Heart left ventricle (tissue), 13 donors: ENCODE measurements at regions not wholly inside any gene's neighbourhood (a gene's known extent, or its start where the extent isn't known, plus 50 kb on each side); places are given as distances from the start of the nearest gene placed in this dataset.

Experiments
- POLR2A ChIP-seq, 2 donors: fragments of 450-650 bp; IDR thresholded peaks; one replicate each; pipeline ENCODE4 v1.6.1; 2017; ENCODE audit warnings: antibody characterized with exemption in 2 of 2, mild to moderate bottlenecking in 2 of 2, moderate library complexity in 2 of 2
- TF ChIP-seq, protein P1 (sequence below), 12 donors: fragments of 200-600 bp; sonication (generic) in 4 of 12; IDR thresholded peaks; one replicate each; pipeline versions ENCODE4 v1.5.0 to v1.8.0; 2018 to 2022; ENCODE audit warnings: antibody characterized with exemption in 12 of 12, mild to moderate bottlenecking in 5 of 12
- donor health status: ischemic (EF 13 %, LVEDD 7.1; RV severe dilation, severe dysfunction).
- donor health status: DM: no; HTN: yes; CAD: no.
- donor health status: DM: no; HTN: no; CAD: no.
- donor health status: ischemic (EF 25% LVEDD 6.9; RV normal size, moderate dysfunction).
- donor health status: ischemic (EF 25% LVEDD 5.7; RV mildly dilated, moderate dysfunction).
- donor health status: ischemic (EF 35%, LVEDD 5.7; RV mildly dilated, moderate dysfunction).
- donor health status: nonischemic (EF 11% LVEDD 7.7; RV severe dilation, severe dysfunction).
- donor health status: DM: yes; HTN: yes; CAD: no.
- donor health status: PGD.
- donor health status: ischemic (EF 29% LVEDD 5.4; RV normal size, mild dysfunction).
- donor health status: nonischemic (EF 23%, LVEDD 6.1; RV moderate dilation, normal function).

GRCh38 chr5:63837437-63837836 lies 124.8 kb downstream of the HTR1A start:
- TF ChIP-seq POLR2A (IDR thresholded peaks at IDR 0.05) = no peak
- TF ChIP-seq, protein P1, sequence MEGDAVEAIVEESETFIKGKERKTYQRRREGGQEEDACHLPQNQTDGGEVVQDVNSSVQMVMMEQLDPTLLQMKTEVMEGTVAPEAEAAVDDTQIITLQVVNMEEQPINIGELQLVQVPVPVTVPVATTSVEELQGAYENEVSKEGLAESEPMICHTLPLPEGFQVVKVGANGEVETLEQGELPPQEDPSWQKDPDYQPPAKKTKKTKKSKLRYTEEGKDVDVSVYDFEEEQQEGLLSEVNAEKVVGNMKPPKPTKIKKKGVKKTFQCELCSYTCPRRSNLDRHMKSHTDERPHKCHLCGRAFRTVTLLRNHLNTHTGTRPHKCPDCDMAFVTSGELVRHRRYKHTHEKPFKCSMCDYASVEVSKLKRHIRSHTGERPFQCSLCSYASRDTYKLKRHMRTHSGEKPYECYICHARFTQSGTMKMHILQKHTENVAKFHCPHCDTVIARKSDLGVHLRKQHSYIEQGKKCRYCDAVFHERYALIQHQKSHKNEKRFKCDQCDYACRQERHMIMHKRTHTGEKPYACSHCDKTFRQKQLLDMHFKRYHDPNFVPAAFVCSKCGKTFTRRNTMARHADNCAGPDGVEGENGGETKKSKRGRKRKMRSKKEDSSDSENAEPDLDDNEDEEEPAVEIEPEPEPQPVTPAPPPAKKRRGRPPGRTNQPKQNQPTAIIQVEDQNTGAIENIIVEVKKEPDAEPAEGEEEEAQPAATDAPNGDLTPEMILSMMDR (IDR thresholded peaks at IDR 0.05) = no peak
